HG03139 (cell line): ENCODE measurements at regions not wholly inside any gene's neighbourhood (a gene's known extent, or its start where the extent isn't known, plus 50 kb on each side); places are given as distances from the start of the nearest gene placed in this dataset.
A peak's percentile ranks its signal among the peaks of the same experiment; 100 is the strongest.
"Not testable (repeated sequence)": the region's sequence is repeated elsewhere in the genome, so short reads cannot be mapped to it uniquely, and the experiment has no call there.

Experiments used
- ATAC-seq: cut with Tn5 transposase; IDR thresholded peaks from one replicate; pipeline ENCODE4 v1.9.1; 2021; ENCODE audit not compliant: unreplicated experiment

DNA sequence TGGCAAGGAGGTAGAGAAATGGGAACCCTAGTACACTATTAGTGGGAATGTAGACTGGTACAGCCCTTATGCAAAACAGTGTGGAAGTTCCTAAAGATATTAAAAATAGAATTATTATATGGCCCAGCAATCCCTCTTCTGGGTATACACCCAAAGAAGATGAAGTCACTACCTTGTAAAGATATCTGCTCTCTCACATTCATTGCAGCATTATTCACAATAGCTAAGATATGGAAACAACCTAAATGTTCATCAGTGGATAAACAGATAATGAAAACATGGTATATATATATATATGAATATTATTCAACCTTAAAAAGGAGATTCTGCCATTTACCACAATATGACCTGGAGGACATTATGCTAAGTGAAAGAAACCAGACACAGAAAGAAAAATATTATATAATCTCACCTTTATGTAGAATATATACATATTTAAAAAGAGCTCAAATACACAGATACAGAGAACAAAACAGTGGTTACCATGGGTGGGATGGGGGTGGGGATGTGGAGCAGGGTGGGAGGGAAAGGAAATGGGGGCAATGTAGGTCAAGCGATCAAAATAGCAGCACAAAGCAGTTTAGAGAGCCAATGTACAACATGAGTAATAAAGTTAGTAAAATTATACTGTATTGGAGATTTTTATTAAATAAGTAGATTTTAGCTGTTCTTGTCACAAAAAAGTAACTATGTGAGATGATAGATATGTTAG lies 138.6 kb downstream of the SPRY1 start:
- ATAC-seq: no peak

DNA sequence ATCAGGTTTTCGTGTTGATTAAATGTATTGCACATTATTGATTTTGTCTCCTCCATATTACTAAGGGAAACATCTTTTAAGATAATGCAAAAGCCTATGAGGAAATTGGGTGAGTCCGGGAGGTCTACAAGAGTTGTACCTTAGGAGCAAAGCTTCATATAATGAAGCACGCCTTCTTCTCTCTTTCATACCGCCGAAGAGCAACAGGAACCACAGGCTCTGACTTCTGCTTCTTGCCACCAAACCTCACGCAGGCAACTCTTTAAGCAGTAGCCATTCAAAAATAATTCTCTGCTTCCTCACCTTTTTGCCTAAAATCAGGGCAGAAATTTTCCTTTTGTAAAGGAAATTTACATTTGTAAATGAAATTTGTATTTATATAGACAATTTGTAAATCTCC lies 139.6 kb downstream of the SPRY1 start:
- ATAC-seq: peak; percentile 61

DNA sequence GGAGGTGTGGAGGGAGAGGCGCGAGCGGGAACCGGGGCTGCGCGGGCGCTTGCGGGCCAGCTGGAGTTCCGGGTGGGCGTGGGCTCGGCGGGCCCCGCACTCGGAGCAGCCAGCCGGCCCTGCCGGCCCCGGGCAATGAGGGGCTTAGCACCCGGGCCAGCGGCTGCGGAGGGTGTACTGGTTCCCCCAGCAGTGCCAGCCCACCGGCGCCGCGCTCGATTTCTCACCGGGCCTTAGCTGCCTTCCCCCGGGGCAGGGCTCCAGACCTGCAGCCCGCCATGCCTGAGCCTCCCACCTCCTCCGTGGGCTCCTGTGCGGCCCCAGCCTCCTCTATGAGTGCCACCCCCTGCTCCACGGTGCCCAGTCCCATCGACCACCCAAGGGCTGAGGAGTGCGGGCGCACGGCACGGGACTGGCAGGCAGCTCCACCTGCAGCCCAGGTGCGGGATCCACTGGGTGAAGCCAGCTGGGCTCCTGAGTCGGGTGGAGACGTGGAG lies 141.4 kb downstream of the SPRY1 start:
- ATAC-seq: not testable (repeated sequence)

DNA sequence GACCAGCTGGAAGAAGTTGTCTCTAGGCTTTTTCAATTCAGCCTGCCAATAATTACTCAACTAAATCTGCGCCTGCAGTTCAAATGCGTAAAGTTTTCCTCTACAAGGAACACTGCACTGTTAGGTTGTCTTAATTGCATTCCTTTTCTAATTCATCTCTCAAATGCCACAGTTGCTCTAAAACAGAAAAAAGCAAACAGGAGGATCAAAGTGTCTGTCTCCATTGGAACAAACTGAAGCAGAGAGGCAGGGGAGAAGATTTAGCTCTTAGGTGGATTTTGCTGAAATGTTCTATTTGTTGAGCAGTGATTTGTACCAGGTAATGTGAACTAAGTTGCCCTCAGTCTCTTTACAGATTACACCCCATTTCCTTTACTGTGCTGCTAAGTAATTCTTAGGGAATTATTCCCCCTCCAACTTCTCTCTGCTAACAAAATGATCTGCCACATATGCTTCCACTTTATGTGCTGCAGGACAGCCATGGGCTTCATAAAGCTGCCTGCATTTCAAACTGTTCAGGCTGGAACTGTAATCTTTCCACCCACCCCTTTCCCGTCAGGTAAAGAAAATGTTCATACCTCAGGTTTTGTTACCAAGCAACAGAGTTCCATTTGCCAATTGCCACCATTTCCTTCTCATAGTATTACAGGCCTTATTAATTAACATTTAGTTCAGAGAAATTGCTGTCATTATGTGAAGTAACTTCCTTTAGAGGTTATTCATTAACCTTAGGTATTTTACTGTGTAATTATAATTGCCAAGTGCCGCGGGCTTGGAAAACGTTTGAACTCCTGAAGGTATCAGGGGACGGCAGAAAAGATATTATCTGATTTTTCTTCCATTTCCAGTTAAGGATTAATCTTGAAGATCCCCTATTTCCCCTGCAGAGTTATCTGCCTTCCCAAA lies 149.3 kb downstream of the SPRY1 start:
- ATAC-seq: no peak

DNA sequence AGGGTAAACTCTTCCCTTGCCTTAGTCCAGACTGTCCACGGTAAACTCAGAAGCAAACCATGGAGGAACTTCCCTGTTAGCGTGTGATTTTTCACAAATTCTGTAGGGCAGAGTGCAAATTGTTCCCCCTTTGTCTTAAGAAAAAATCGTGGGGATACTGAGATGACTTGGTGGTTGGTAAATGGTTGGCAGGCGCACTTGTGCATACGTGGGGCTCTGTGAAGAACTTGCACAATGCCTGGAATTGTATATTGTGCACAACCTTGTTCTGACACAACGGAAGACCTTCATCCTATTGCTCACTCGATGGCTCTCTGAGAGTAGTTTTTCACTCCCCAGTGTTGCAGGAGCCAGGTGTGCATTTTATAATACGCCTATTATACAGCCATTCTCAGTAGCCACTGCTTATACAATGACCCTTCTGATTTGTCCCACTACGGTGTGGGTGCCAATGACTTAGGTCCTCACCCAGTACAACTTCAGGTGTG lies 150.0 kb downstream of the SPRY1 start:
- no peak for ATAC-seq

DNA sequence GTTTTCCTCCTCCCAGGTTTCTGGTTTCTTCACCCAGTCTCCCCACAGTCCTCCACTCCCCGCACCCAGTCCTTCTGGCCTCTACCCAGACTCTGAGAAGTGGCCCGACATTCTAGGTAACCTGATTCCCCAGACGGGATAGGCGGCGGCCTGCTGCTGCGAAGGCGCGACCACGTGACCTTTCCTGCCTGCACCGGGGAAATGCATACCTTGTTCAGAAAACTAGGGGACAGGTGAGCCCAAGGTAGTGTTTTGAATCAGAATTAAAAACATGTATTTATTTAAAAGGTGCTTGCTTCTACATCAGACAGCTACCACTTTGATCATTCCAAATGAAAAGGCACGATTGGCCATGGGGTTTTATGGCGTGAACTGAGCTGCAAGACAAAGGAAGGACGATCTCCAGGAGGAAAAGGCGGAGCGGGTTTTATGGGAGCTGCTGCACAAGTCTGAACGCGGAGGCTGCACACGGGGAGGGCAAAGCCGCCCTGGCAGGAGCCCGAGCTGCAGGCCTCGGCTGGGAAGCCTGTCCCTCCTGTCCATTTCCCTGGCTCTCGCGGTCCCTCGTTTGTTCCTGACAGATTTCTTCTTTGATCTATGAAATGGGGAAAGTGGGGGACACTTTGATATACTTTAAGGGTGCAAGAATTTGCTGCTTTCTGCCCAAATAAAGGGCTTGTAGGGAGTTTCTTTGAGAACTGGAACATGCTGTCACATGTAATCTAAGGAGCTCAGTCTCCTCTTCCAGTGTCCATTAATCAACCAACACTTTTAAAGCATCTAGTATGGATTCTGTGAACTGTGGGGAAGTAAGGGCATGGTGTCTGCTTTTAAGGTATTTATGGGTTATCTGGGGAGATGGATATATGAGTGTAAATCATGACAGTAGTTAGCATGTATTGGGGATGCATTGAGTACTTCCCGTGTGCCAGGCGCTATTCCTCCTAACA lies 150.9 kb downstream of the SPRY1 start:
- no peak for ATAC-seq

DNA sequence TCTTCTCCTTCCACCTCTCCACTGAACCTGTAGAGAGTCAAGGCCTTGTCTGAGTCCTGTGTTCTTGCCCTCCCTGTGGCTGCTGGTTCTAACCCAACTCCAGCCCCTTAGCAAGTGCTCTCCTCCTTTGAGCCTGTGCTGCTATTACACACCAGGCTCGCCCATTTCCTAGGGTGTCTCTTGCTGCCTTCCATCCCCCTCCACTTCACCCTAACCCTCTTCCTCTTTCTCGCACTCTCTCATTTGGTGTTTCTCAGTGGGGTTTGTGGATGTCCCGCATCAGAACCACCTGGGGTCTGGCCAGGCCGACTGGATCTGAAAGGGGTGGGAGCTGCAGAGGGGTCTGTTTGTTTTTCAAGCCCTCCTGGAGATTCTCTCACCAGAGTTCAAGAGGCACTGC lies 156.7 kb downstream of the SPRY1 start:
- no peak for ATAC-seq

DNA sequence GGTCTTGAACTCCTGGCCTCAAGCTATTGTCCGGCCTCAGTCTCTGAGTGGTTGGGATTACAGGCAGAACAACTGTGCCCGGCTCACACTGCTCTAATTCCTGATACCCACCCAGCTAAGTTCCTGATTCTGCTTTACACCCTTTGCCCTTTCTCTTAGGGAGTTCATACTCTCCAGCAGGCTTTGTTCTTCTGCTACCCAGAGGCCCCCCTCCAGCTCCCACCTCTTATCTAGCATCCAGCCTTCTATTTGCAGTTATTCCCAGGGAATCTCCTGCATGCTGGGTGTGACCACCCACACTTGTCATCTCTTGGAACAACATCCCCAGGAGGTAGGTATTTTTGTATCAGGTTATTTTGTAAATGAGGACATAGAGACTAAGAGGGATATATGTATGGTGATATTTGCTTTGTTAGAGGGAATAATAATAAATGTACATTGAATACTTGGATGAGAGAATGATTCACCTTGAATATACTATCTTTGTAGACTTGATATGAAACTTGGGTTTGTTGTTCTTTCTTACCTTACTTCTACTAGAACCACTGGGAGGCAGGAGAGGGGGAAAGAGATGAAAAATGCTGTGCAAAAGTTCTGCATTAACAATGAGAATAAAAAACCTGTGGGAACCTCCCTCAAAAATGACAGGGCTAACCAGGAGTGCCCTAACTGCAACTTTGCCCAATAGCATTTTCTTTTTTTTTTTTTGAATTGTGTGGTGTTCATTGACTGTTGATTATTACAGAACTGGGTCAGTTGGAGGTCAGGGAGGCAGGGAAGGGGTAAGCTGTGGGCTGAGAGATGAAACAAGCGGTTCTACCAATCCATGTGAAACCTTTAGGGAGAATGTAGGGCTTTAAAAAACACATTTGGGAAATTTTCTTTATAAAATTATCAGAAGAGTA lies 157.4 kb downstream of the SPRY1 start:
- no peak for ATAC-seq

DNA sequence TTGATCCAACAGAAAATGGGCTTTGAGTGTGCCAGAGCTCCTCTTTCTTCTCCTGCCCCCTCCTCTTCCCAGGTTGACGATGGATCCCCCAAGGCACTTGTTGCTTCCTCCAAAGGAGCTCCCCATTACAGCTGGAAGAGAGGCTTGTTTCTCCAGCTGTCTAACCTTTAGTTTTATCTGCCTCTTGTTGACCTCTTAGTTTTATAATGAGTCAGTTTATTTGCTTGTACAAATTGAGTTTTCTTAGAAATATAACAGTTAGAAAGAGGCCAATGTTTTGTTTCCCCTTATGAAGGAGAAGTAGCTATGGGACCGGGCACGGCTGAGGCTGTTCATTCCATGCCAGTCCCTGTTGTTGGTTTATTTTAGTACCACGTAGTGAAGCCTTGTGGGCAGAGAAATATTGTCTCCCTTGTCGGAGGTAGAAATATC lies 158.2 kb downstream of the SPRY1 start:
- no peak for ATAC-seq

DNA sequence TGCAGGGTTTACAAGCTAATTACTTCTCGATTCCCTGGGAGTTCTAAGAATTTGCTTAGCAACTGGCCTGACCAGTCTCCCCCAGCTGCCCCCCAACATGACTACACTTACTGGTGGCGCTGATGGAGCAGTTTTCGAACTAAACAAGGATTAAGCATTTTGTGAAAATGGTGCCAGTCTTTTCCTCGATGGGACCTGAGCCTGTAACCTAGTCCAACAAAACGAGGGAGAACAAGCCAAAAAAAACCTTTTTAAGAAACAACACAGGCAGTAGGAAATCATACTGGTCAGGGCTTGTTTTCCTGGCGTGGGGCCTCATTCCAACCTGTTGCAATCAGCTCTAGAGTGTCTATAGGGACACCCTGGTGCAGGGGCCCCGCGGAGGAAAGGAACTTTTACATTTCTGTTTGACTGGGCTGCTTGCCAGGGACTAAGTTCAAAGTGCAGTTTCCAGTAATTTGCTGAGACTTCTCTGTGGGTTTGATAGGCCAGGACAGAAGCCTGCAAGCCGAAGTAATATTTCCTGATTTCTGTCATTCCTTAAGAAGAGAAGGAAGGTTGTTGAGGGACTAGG lies 158.7 kb downstream of the SPRY1 start:
- ATAC-seq: no peak

DNA sequence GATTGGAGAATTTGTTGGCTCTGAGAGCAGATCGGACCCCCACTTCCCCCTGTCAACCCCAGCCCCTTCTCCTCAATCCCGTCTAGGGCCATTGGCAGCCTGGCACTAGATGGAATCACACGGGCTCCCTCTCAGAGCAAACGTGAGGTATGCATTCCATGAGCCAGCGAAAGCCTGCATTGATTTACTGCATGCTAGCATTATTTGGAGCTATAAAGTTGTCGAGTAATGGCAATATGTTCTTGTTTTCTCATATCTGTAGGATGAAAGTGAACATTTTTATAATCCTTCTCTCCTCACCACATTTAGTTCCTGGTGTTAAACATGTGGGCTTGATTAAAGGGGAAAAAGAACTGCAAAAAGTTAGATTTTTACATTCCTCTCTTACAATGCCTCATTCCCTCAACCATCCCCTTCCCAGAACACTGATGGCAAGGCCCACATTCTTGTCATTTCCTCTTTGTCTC lies 159.2 kb downstream of the SPRY1 start:
- ATAC-seq: no peak

DNA sequence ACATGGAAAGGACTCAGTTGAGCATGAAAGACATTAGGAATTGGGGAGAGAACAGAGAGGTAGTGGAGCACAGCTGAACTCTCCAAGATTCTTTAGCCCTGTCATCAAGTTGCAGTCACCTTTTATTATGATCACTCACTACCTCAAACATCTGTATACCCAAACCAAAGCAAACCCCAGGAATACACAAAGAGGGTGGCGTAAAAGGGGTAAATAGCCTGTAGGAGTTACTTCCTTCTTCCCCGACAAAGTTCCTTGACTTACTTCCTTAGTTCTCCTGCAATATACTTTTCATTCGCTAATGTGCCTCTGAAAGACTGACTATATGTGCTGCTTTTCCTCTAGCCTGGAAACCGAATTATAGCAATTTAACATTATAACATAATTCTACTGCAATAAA lies 159.9 kb downstream of the SPRY1 start:
- no peak for ATAC-seq

DNA sequence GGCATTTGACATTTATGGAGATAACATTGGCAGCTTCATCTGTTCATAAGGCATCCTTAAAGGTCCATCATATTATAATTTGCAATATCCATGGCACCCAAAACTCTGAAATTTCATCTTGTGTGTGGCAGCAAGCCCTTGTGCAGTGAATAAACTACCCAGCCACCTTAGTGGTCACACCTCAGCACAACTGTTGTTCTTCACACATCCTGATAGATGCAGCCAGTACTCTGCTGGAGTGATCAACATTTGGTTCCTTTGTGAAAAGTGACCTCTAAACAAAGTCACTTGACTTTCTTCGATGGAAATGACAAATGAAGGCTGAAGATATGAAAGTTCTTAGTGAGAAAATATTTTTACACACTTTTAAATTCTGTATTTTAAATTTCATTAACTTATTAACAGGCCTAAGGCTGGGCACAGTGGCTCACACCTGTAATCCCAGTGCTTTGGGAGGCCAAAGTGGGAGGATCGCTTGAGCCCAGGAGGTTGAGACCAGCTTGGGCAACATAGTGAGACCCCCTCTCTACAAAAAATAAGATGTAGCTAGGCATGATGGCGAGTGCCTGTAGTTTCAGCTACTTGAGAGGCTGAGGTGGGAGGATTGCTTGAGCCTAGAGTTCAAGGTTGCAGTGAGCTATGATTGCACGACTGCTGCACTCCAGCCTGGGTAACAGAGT lies 161.4 kb downstream of the SPRY1 start:
- no peak for ATAC-seq

DNA sequence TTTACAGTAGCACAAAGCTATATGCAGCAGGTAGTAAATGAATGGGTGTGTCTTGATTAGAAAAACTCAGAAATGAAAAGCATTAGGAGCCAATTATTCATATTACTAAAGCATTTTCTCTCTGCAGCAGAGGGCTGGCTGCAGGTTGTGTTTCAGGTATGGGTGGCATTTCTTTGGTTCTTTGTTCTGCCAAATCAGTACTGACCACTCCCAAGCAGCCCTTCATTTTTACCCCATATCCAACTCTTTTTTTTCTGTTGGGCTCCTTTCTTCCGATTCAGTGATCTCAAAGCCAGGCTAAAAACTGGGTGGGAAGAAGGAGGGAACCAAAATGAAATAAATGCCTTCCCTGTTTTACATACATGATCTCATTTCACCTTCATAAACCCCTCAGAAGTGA lies 162.3 kb downstream of the SPRY1 start:
- ATAC-seq: no peak

DNA sequence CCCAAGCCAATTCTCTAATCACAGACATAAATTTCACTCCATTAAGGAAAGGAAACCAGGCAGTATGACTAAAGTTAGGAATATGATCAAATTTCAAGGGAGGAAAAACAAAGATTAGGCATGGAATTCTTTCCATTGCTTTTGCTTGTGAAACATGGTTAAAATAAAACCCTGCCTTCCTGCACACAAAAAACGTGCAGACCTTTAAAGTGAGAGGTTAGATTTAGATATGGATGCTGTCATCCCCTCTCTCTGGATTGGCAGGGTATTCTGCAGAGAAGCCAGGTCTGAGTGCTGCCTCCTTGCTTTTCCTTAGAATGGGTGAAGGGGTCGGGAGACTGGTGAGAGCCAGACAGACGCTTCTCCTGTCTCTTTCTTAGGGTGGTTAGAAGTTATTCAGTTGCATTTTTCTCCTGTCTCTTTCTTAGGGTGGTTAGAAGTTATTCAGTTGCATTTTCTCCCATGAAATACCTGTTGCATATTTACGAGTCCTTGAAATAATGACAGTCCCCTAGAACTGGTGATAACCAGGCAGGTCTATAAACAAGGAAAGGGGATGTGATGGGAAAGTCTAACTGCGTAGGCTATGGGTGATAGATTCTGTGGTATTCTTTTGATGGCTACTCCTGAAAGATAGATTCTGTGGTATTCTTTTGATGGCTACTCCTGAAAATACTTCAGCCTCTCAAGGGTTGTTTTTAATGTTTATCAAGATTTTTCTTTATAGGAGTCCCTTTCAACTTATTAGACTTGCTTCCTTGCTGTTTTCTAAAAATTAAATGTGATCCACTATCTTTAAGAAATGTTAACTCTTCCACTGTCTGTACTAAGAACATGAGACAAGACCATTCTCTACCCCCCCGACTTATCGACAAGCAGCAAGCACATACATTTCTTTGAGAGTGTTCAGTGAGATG lies 163.6 kb downstream of the SPRY1 start:
- ATAC-seq: no peak

DNA sequence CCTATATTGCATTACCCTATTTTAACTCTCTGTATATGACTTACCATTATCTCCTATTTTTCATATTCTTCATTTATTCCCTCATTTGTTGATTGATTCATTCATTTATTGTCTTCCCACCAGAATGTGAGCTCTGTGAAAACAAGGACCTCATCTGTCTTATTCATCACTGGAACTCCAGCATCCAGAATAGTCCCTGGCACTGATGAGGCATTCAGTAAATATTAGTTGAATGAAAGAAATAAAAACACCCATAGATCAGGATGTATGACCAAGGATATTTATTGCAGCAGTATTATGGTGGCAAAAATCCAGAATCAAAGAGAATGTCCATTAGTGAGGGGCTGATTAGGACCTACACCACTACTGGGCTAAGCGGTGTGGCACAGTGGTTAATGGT lies 164.9 kb downstream of the SPRY1 start:
- no peak for ATAC-seq

DNA sequence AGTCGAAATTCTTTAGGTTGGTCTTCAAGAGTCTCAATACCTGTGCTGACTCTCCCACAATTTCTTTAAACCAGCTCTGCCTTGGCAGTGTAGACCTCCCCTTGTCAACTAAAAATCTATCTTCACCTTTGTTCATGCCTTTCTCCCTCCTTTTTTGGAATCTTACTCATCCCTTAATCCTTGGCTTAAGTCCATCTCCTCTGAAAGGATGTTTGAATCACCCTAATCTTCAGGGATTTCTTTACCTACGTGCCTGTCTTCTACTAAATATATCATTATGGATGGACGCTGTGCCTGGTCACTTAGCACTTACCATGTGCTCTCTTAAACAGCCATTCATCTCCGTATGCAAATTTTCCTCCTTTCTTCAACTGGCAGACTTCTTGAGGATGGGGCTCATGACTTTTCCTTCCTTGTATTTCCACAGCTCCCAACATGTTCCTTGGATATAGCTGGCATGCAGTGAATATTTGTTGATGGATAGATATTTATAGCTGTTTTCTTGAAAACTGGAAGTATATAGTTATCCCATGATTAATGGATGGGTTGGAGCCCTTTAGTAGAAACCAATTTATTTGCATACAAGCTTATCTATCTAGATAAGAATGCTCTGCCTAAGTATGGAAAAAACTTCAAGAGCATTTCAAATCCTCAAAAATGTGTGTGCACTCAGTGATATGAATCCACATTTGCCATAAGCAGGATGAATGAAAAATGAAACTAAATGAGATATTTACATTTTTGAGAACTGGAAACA lies 166.6 kb downstream of the SPRY1 start:
- ATAC-seq: no peak
